IMR-90 (cell line): ENCODE measurements at regions not wholly inside any gene's neighbourhood (a gene's known extent, or its start where the extent isn't known, plus 50 kb on each side); places are given as distances from the start of the nearest gene placed in this dataset.

ENCODE experiments used
- ATAC-seq: fragments of 200-7000 bp; cut with Tn5 transposase; 2 replicates; pipeline ENCODE4 v1.9.1; 2020; ENCODE audit warnings: low read depth, mild to moderate bottlenecking, moderate library complexity
- BruUV-seq: library from RNA; stranded (reverse); fragments of 400-500 nt; replicated peaks from 2 replicates; lab custom pipeline; 2021; lab: Mats Ljungman, UMichigan
- CTCF ChIA-PET: fragments of 300-600 bp; formaldehyde crosslinking; extraction: SDS; loops from one replicate; lab custom pipeline; 2021; ENCODE audit warnings: antibody characterized with exemption; lab: Yijun Ruan, JAX
- POLR2A ChIA-PET: fragments of 300-600 bp; sonication (Branson Sonifier 250); formaldehyde crosslinking; loops from one replicate; lab custom pipeline; 2022; ENCODE audit warnings: antibody characterized with exemption; ENCODE audit not compliant: unreplicated experiment; lab: Charles Lee
- DNase-seq: peaks from one replicate; pipeline ENCODE4 v3.0.0; 2013
- H2AFZ ChIP-seq: replicated peaks from 2 replicates; pipeline ENCODE3; 2013; ENCODE audit warnings: low read length, mild to moderate bottlenecking; ENCODE audit not compliant: poor library complexity
- H2AK5ac ChIP-seq: 2 replicates; pipeline ENCODE4 v1.6.1; 2013; ENCODE audit warnings: low read depth, low read length, inconsistent platforms
- H2AK9ac ChIP-seq: replicated peaks from 2 replicates; pipeline ENCODE3; 2013; ENCODE audit warnings: mild to moderate bottlenecking, low read depth, low read length, moderate library complexity; ENCODE audit not compliant: poor library complexity
- H2BK120ac ChIP-seq: 2 replicates; pipeline ENCODE4 v1.6.1; 2013; ENCODE audit warnings: low read depth, low read length, inconsistent platforms
- H2BK15ac ChIP-seq: 3 replicates; pipeline ENCODE4 v1.6.1; 2013; ENCODE audit warnings: low read depth, low read length, inconsistent platforms
- H2BK20ac ChIP-seq: 2 replicates; pipeline ENCODE4 v1.6.1; 2013; ENCODE audit warnings: low read depth, mild to moderate bottlenecking, inconsistent platforms, low read length, moderate library complexity
- H2BK5ac ChIP-seq: 2 replicates; pipeline ENCODE4 v1.6.1; 2013; ENCODE audit warnings: mild to moderate bottlenecking, low read depth, low read length, inconsistent platforms; ENCODE audit not compliant: poor library complexity, severe bottlenecking
- H3K14ac ChIP-seq: replicated peaks from 2 replicates; pipeline ENCODE4 v1.6.1; 2013; ENCODE audit warnings: low read depth, low read length, inconsistent platforms
- H3K18ac ChIP-seq: 2 replicates; pipeline ENCODE4 v1.6.1; 2013; ENCODE audit warnings: low read depth, low read length, control low read depth
- H3K23ac ChIP-seq: 2 replicates; pipeline ENCODE4 v1.6.1; 2013; ENCODE audit warnings: low read depth, low read length, inconsistent platforms
- H3K27ac ChIP-seq: 2 replicates; pipeline ENCODE4 v1.5.1; 2013; ENCODE audit warnings: mild to moderate bottlenecking, control low read depth, low read length; ENCODE audit not compliant: insufficient read depth
- H3K27me3 ChIP-seq: 2 replicates; pipeline ENCODE4 v1.6.1; 2013; ENCODE audit warnings: low read length; ENCODE audit not compliant: control insufficient read depth, insufficient read depth
- H3K36me3 ChIP-seq: 2 replicates; pipeline ENCODE4 v1.6.1; 2013; ENCODE audit warnings: low read length, mixed read lengths; ENCODE audit not compliant: control insufficient read depth, insufficient read depth
- H3K4ac ChIP-seq: 2 replicates; pipeline ENCODE4 v1.6.1; 2013; ENCODE audit warnings: low read depth, low read length, inconsistent platforms
- H3K4me1 ChIP-seq: 2 replicates; pipeline ENCODE4 v1.6.1; 2013; ENCODE audit warnings: low read length, mixed read lengths; ENCODE audit not compliant: control insufficient read depth, insufficient read depth
- H3K4me2 ChIP-seq: 2 replicates; pipeline ENCODE4 v1.6.1; 2013; ENCODE audit warnings: low read depth, mild to moderate bottlenecking, control low read depth, low read length, moderate library complexity
- H3K4me3 ChIP-seq: 2 replicates; pipeline ENCODE4 v1.5.1; 2013; ENCODE audit warnings: low read depth, mild to moderate bottlenecking, control low read depth, low read length, moderate library complexity; ENCODE audit not compliant: insufficient read depth
- H3K56ac ChIP-seq: 2 replicates; pipeline ENCODE4 v1.6.1; 2013; ENCODE audit warnings: low read length, inconsistent platforms; ENCODE audit not compliant: insufficient read depth; ENCODE audit errors: extremely low read depth
- H3K79me1 ChIP-seq, 2 experiments: 2 replicates each; pipeline ENCODE4 v1.6.1; 2013; ENCODE audit warnings: low read length in 2 of 2, inconsistent platforms in 1 of 2, low read depth in 1 of 2
- H3K9ac ChIP-seq: 2 replicates; pipeline ENCODE4 v1.6.1; 2013; ENCODE audit warnings: low read depth, low read length, control low read depth
- H3K9me1 ChIP-seq: 2 replicates; pipeline ENCODE4 v1.6.1; 2013; ENCODE audit warnings: low read length, inconsistent platforms; ENCODE audit not compliant: insufficient read depth
- H3K9me3 ChIP-seq: 2 replicates; pipeline ENCODE4 v1.6.1; 2013; ENCODE audit warnings: low read length; ENCODE audit not compliant: control insufficient read depth, insufficient read depth
- H4K20me1 ChIP-seq: 2 replicates; pipeline ENCODE4 v1.6.1; 2013; ENCODE audit warnings: low read length, inconsistent platforms; ENCODE audit not compliant: insufficient read depth
- H4K5ac ChIP-seq: 2 replicates; pipeline ENCODE4 v1.6.1; 2013; ENCODE audit warnings: mild to moderate bottlenecking, low read depth, low read length, control low read depth
- H4K8ac ChIP-seq, 2 experiments: 2 replicates each; pipeline ENCODE4 v1.6.1; 2013; ENCODE audit warnings: low read depth in 2 of 2, low read length in 2 of 2, control low read depth in 1 of 2, inconsistent platforms in 1 of 2
- H4K91ac ChIP-seq: 2 replicates; pipeline ENCODE4 v1.6.1; 2013; ENCODE audit warnings: low read depth, low read length, inconsistent platforms; ENCODE audit not compliant: insufficient read depth
- CEBPB ChIP-seq: IDR thresholded peaks from 2 replicates; pipeline ENCODE4 v1.6.1; 2012; ENCODE audit warnings: low read depth, low read length, improper control_type of control experiment
- POLR2A ChIP-seq: IDR thresholded peaks from 2 replicates; pipeline ENCODE4 v1.6.1; 2012; ENCODE audit warnings: mild to moderate bottlenecking, low read depth, low read length
- USF2 ChIP-seq: fragments of 150-350 bp; IDR thresholded peaks from 2 replicates; pipeline ENCODE4 v1.6.1; 2017; ENCODE audit warnings: mild to moderate bottlenecking, antibody characterized with exemption, low read length, low read depth
- WGBS, 2 experiments: methylation state at CpG; one replicate each; pipeline versions ENCODE4 v1.1.5 to v1.1.7; 2013; ENCODE audit warnings: missing lambda C conversion rate in 2 of 2; ENCODE audit not compliant: insufficient read length in 1 of 2; ENCODE audit errors: extremely low coverage in 2 of 2; 5-methylcytosine and 5-hydroxymethylcytosine counted together
- dilution Hi-C: fragments of 300-500 bp; cut with HindIII; formaldehyde crosslinking; loops from one replicate; pipeline ENCODE4 v1.14.3; 2018; ENCODE audit warnings: low sequenced_read_pairs; ENCODE audit not compliant: unreplicated experiment
- in situ Hi-C: fragments of 300-500 bp; cut with MboI; formaldehyde crosslinking; loops from 3 replicates; pipeline ENCODE4 v1.14.3; 2019; ENCODE audit warnings: low sequenced_read_pairs, inconsistent platforms, mixed read lengths
- intact Hi-C: fragments of 100-400 bp; cut with micrococcal nuclease; formaldehyde crosslinking; loops from 2 replicates; pipeline ENCODE4 v1.10.0; 2022

GRCh38 chr10:44640429-44640828, 255.5 kb upstream of the CXCL12 start:
- Histone ChIP-seq H3K27ac (no peak overlapping the region), H2AK5ac (no peak overlapping the region; the same call in 1 of the 2 replicates), H3K4me3 (no peak overlapping the region), H3K79me1 (no peaks in the 10 kb centered on the region), H2AFZ (peak overlapping the region; percentile 73), H3K36me3 (no peaks in the 10 kb centered on the region), H2AK9ac (no peak overlapping the region), H3K9me3 (no peaks in the 10 kb centered on the region), H2BK5ac (no peak overlapping the region), H4K91ac (no peak overlapping the region), H2BK15ac (no peak overlapping the region), H3K4ac (no peak overlapping the region), H2BK20ac (no peak overlapping the region), H3K27me3 (no peaks in the 10 kb centered on the region), H3K14ac (no peak overlapping the region), H4K8ac (no peak overlapping the region), H3K18ac (no peak overlapping the region), H3K56ac (no peak overlapping the region), H4K20me1 (no peaks in the 10 kb centered on the region), H3K9me1 (no peaks in the 10 kb centered on the region; the same call in 1 of the 2 replicates), H3K23ac (no peak overlapping the region), H2BK120ac (no peak overlapping the region), H3K4me2 (no peak overlapping the region), H3K9ac (no peak overlapping the region), H4K5ac (no peak overlapping the region), H3K4me1 (no peaks in the 10 kb centered on the region)
- ATAC-seq (no peak), DNase-seq (no peak)
- dilution Hi-C loops = no loop called here
- no CpG with 5 or more reads among the region's 7 CpGs for WGBS, 2 experiments
- POLR2A ChIA-PET = no interaction called here
- intact Hi-C loops = no loop called here
- in situ Hi-C loops = no loop called here
- no TSS peak for BruUV-seq
- TF ChIP-seq POLR2A (no peak), CEBPB (no peak), USF2 (no peak)
- CTCF ChIA-PET = no interaction called here
